ENCODE measurements at regions not wholly inside any gene's neighbourhood (a gene's known extent, or its start where the extent isn't known, plus 50 kb on each side); places are given as distances from the start of the nearest gene placed in this dataset.

DNA sequence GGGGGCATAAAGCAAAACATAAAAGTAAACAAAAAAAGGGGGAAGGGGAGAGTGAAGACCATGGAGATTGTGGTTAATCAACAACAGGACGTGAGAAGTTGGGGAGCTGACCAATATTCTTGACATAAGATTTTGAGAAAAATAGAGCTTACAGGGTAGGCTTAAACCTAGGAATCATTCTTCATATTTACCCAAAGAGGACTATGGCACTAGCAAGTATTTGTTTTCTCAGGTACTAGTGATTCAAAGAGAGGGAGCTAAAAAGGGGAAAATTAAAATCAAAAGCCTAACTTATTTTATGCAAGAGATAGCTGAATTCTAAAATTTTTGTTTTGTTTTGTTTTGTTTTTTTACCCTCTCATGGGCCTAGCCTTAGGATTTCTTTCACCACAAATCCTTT, 427.5 kb downstream of the PIK3R1 start:
- Histone ChIP-seq H3K27me3 (ENCODE audit: control insufficient read depth in 1 of 2, insufficient read depth in 2 of 2, low read length in 2 of 2) (no peaks in the 10 kb centered on the region), H4K20me1 (ENCODE audit: insufficient read depth, low read length) (no peaks in the 10 kb centered on the region), H3K36me3 (replicated peaks in 1 of 2; ENCODE audit: control insufficient read depth in 1 of 2, insufficient read depth in 2 of 2, low read length in 2 of 2) (no peaks in the 10 kb centered on the region), H3K9me3 (ENCODE audit: low read length) (no peaks in the 10 kb centered on the region), H3K9ac (ENCODE audit: insufficient read depth, low read depth, low read length) (no peak overlapping the region), H3K4me2 (ENCODE audit: low read depth, low read length) (no peak overlapping the region), H3K27ac (ENCODE audit: extremely low read length, insufficient read depth, low read length) (no peak overlapping the region), H3K79me2 (ENCODE audit: insufficient read depth, low read length) (no peaks in the 10 kb centered on the region), H3K4me1 (ENCODE audit: insufficient read depth, low read length) (no peaks in the 10 kb centered on the region), H3K4me3 (replicated peaks in 1 of 3; ENCODE audit: insufficient read depth in 1 of 3, low read depth in 2 of 3, low read length in 3 of 3) (no peak overlapping the region), H2AFZ (ENCODE audit: low read length) (no peak overlapping the region)
- CTCF ChIA-PET (ENCODE audit: low intra/inter-chr PET ratio, low total read pairs): no interaction called here
- 0% methylated on average over 1 of the region's 1 CpG for WGBS (ENCODE audit: low lambda C conversion rate)
- ATAC-seq (no peak), DNase-seq (ENCODE audit: low spot score) (no peak), FAIRE-seq (no peak)
- intact Hi-C loops (cut with micrococcal nuclease; ENCODE audit: unreplicated experiment): no loop called here
- TF ChIP-seq KDM2A (CRISPR knock-in tag; IDR thresholded peaks at IDR 0.05; ENCODE audit: borderline replicate concordance, low read depth): no peak
- TF ChIP-seq ZNF446 (CRISPR knock-in tag; IDR thresholded peaks at IDR 0.05): no peak
- TF ChIP-seq CC2D1A (CRISPR knock-in tag; IDR thresholded peaks at IDR 0.05): no peak
- TF ChIP-seq MIER2 (CRISPR knock-in tag; IDR thresholded peaks at IDR 0.05): no peak
- POLR2A ChIA-PET: no interaction called here
- in situ Hi-C loops (cut with HindIII; ENCODE audit: extremely low pct_ligation_motif_present, low pct_unique_long_range_greater_than_20kb): no loop called here
- BruUV-seq (replicated peaks): no TSS peak

- Histone ChIP-seq H3K9ac (ENCODE audit: insufficient read depth, low read depth, low read length) (no peak overlapping the region), H3K4me2 (ENCODE audit: low read depth, low read length) (no peak overlapping the region), H3K4me3 (replicated peaks in 1 of 3; ENCODE audit: insufficient read depth in 1 of 3, low read depth in 2 of 3, low read length in 3 of 3) (no peak overlapping the region), H3K36me3 (replicated peaks in 1 of 2; ENCODE audit: control insufficient read depth in 1 of 2, insufficient read depth in 2 of 2, low read length in 2 of 2) (no peaks in the 10 kb centered on the region), H3K9me3 (ENCODE audit: low read length) (no peaks in the 10 kb centered on the region), H3K4me1 (ENCODE audit: insufficient read depth, low read length) (no peaks in the 10 kb centered on the region), H3K27ac (ENCODE audit: extremely low read length, insufficient read depth, low read length) (no peak overlapping the region), H4K20me1 (ENCODE audit: insufficient read depth, low read length) (no peaks in the 10 kb centered on the region), H3K27me3 (ENCODE audit: control insufficient read depth in 1 of 2, insufficient read depth in 2 of 2, low read length in 2 of 2) (no peaks in the 10 kb centered on the region), H3K79me2 (ENCODE audit: insufficient read depth, low read length) (no peaks in the 10 kb centered on the region), H2AFZ (ENCODE audit: low read length) (no peak overlapping the region)
- 11% methylated on average over 3 of the region's 3 CpGs for WGBS (ENCODE audit: low lambda C conversion rate)
- in situ Hi-C loops (cut with HindIII; ENCODE audit: extremely low pct_ligation_motif_present, low pct_unique_long_range_greater_than_20kb): no loop called here
- FAIRE-seq (no peak), DNase-seq (ENCODE audit: low spot score) (no peak), ATAC-seq (no peak)
- BruUV-seq (replicated peaks): no TSS peak
- CTCF ChIA-PET (ENCODE audit: low intra/inter-chr PET ratio, low total read pairs): no interaction called here
- POLR2A ChIA-PET: no interaction called here
- intact Hi-C loops (cut with micrococcal nuclease; ENCODE audit: unreplicated experiment): no loop called here
- TF ChIP-seq MIER3 (CRISPR knock-in tag; IDR thresholded peaks at IDR 0.05; ENCODE audit: borderline replicate concordance) (no peak), ZHX1 (CRISPR knock-in tag; IDR thresholded peaks at IDR 0.05; ENCODE audit: low read depth) (no peak), ELF4 (CRISPR knock-in tag; IDR thresholded peaks at IDR 0.05; ENCODE audit: borderline replicate concordance) (no peak), ASH2L (IDR thresholded peaks at IDR 0.05; ENCODE audit: insufficient read length, low read depth, low read length) (no peak), ZNF331 (CRISPR knock-in tag; IDR thresholded peaks at IDR 0.05) (no peak), ZNF484 (CRISPR knock-in tag; IDR thresholded peaks at IDR 0.05; ENCODE audit: borderline replicate concordance, low read depth) (no peak), ZC3H13 (CRISPR knock-in tag; IDR thresholded peaks at IDR 0.05) (no peak), CBX5 (CRISPR knock-in tag; IDR thresholded peaks at IDR 0.05; ENCODE audit: borderline replicate concordance) (no peak), MEF2D (CRISPR knock-in tag; IDR thresholded peaks at IDR 0.05) (no peak), CAMTA2 (CRISPR knock-in tag; IDR thresholded peaks at IDR 0.05; ENCODE audit: borderline replicate concordance) (no peak), SOX6 (IDR thresholded peaks at IDR 0.05) (no peak), SOX6 (CRISPR knock-in tag; IDR thresholded peaks at IDR 0.05) (no peak)
- TF ChIP-seq, protein P1, sequence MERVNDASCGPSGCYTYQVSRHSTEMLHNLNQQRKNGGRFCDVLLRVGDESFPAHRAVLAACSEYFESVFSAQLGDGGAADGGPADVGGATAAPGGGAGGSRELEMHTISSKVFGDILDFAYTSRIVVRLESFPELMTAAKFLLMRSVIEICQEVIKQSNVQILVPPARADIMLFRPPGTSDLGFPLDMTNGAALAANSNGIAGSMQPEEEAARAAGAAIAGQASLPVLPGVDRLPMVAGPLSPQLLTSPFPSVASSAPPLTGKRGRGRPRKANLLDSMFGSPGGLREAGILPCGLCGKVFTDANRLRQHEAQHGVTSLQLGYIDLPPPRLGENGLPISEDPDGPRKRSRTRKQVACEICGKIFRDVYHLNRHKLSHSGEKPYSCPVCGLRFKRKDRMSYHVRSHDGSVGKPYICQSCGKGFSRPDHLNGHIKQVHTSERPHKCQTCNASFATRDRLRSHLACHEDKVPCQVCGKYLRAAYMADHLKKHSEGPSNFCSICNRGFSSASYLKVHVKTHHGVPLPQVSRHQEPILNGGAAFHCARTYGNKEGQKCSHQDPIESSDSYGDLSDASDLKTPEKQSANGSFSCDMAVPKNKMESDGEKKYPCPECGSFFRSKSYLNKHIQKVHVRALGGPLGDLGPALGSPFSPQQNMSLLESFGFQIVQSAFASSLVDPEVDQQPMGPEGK (CRISPR knock-in tag; IDR thresholded peaks at IDR 0.05): no peak
Observed at GRCh38 chr5:68644971-68645370, 429.4 kb downstream of the PIK3R1 start.

All from HepG2 (cell line).